A549 (cell line): ENCODE measurements at regions not wholly inside any gene's neighbourhood (a gene's known extent, or its start where the extent isn't known, plus 50 kb on each side); places are given as distances from the start of the nearest gene placed in this dataset.

Source experiments
- ATAC-seq, 2 experiments: fragments of 200-7000 bp in 1 of 2; fragments of >200 bp in 1 of 2; cut with Nextera tagmentation in 1 of 2; cut with Tn5 transposase in 1 of 2; 3 replicates each; pipeline versions ENCODE4 v1.8.0 to v1.9.1; 2018 to 2020; ENCODE audit warnings: mild to moderate bottlenecking in 1 of 2, moderate library complexity in 1 of 2
- CTCF ChIA-PET: fragments of 300-600 bp; sonication (Branson Sonifier 250); formaldehyde crosslinking; extraction: SDS; loops from one replicate; lab custom pipeline; 2021; ENCODE audit warnings: antibody characterized with exemption, inconsistent platforms; lab: Yijun Ruan, JAX
- POLR2A ChIA-PET: fragments of 350-600 bp; formaldehyde crosslinking; extraction: SDS; loops from one replicate; lab custom pipeline; 2021; ENCODE audit warnings: antibody characterized with exemption, inconsistent platforms; lab: Yijun Ruan, JAX
- DNase-seq, 2 experiments: peaks; one replicate each; pipeline versions ENCODE4 v3.0.0 to v3.0.0-alpha.2; 2011 to 2016; ENCODE audit warnings: low read depth in 1 of 2, low spot score in 1 of 2
- FAIRE-seq: peaks from 2 replicates; lab custom pipeline; 2011; peaks lifted over from hg19 to GRCh38; lab: Jason Lieb, UNC
- H3K27ac ChIP-seq, 2 experiments: fragments of >200 bp; sonication (Bioruptor Twin); formaldehyde crosslinking; 3 replicates each; pipeline ENCODE4 v1.5.1; 2016 to 2017
- H3K4me1 ChIP-seq: fragments of >200 bp; sonication (Bioruptor Twin); formaldehyde crosslinking; 3 replicates; pipeline ENCODE4 v1.6.1; 2016
- H3K4me2 ChIP-seq: fragments of >200 bp; sonication (Bioruptor Twin); formaldehyde crosslinking; 3 replicates; pipeline ENCODE4 v1.6.1; 2016
- H3K4me3 ChIP-seq: fragments of >200 bp; sonication (Bioruptor Twin); formaldehyde crosslinking; 3 replicates; pipeline ENCODE4 v1.5.1; 2016
- H3K9me3 ChIP-seq: fragments of >200 bp; sonication (Bioruptor Twin); formaldehyde crosslinking; 3 replicates; pipeline ENCODE4 v1.6.1; 2016
- BHLHE40 ChIP-seq: IDR thresholded peaks from 2 replicates; pipeline ENCODE4 v1.6.1; 2012; ENCODE audit warnings: low read depth, low read length, inconsistent platforms
- CBX2 ChIP-seq: fragments of 200-600 bp; sonication (generic); IDR thresholded peaks from 2 replicates; pipeline ENCODE4 v1.6.1; 2016; ENCODE audit warnings: low read depth, mild to moderate bottlenecking, borderline replicate concordance
- CBX8 ChIP-seq: fragments of 200-600 bp; sonication (generic); IDR thresholded peaks from 2 replicates; pipeline ENCODE4 v1.6.1; 2016
- CEBPB ChIP-seq, 2 experiments: fragments of >200 bp in 1 of 2; sonication (Bioruptor Twin) in 1 of 2; formaldehyde crosslinking in 1 of 2; IDR thresholded peaks; 2 replicates each; pipeline ENCODE4 v1.6.1; 2012 to 2016
- CHD2 ChIP-seq: fragments of 150-350 bp; IDR thresholded peaks from 2 replicates; pipeline ENCODE4 v1.6.1; 2014; ENCODE audit warnings: low read length; ENCODE audit not compliant: partially characterized antibody
- CHD4 ChIP-seq: fragments of 200-600 bp; sonication (generic); IDR thresholded peaks from 2 replicates; pipeline ENCODE4 v1.6.1; 2016; ENCODE audit warnings: antibody characterized with exemption, mild to moderate bottlenecking, borderline replicate concordance
- ELK1 ChIP-seq: fragments of 150-350 bp; IDR thresholded peaks from 2 replicates; pipeline ENCODE4 v1.6.1; 2014; ENCODE audit warnings: low read depth, mild to moderate bottlenecking, low read length
- EP300 ChIP-seq, 2 experiments: fragments of >200 bp; sonication (Bioruptor Twin); formaldehyde crosslinking; IDR thresholded peaks; 2 replicates in 1 of 2; 3 replicates in 1 of 2; pipeline ENCODE4 v1.6.1; 2016 to 2017
- FOXS1 ChIP-seq: fragments of 250-450 bp; sonication (Bioruptor Pico); IDR thresholded peaks from 2 replicates; pipeline ENCODE4 v1.5.0; 2020; ENCODE audit warnings: mild to moderate bottlenecking, moderate library complexity
- GATA3 ChIP-seq: IDR thresholded peaks from 2 replicates; pipeline ENCODE4 v1.6.1; 2012; ENCODE audit warnings: borderline replicate concordance
- HES2 ChIP-seq: fragments of >200 bp; sonication (Bioruptor Twin); formaldehyde crosslinking; IDR thresholded peaks from 2 replicates; pipeline ENCODE4 v1.6.1; 2016
- JUN ChIP-seq, 2 experiments: fragments of >200 bp; sonication (Bioruptor Twin); formaldehyde crosslinking; IDR thresholded peaks; 2 replicates in 1 of 2; 3 replicates in 1 of 2; pipeline ENCODE4 v1.6.1; 2016 to 2017
- KDM5A ChIP-seq: fragments of 200-600 bp; sonication (generic); IDR thresholded peaks from 2 replicates; pipeline ENCODE4 v1.6.1; 2016; ENCODE audit warnings: antibody characterized with exemption, mild to moderate bottlenecking
- NPAS2 ChIP-seq: fragments of 250-450 bp; sonication (Bioruptor Pico); IDR thresholded peaks from 2 replicates; pipeline ENCODE4 v1.8.0; 2022; ENCODE audit warnings: mild to moderate bottlenecking, moderate library complexity, borderline replicate concordance
- NR3C1 ChIP-seq: fragments of >200 bp; sonication (Bioruptor Twin); formaldehyde crosslinking; IDR thresholded peaks from 3 replicates; pipeline ENCODE4 v1.6.1; 2017
- PBX3 ChIP-seq: IDR thresholded peaks from 2 replicates; pipeline ENCODE4 v1.6.1; 2012
- POLR2AphosphoS2 ChIP-seq: conservative IDR thresholded peaks from 2 replicates; pipeline ENCODE4 v1.6.1; 2012; ENCODE audit warnings: low read length, improper control_type of control experiment, inconsistent platforms
- RARB ChIP-seq: fragments of 250-450 bp; sonication (Bioruptor Pico); IDR thresholded peaks from 2 replicates; pipeline ENCODE4 v1.8.0; 2021; ENCODE audit warnings: mild to moderate bottlenecking, moderate library complexity
- RNF2 ChIP-seq: fragments of 200-600 bp; sonication (generic); IDR thresholded peaks from 2 replicates; pipeline ENCODE4 v1.6.1; 2016; ENCODE audit warnings: low read depth, mild to moderate bottlenecking, antibody characterized with exemption, moderate library complexity, borderline replicate concordance
- TFCP2L1 ChIP-seq: fragments of 250-450 bp; sonication (Bioruptor Pico); IDR thresholded peaks from 2 replicates; pipeline ENCODE4 v1.5.0; 2021; ENCODE audit warnings: mild to moderate bottlenecking
- ZC3H11A ChIP-seq: fragments of 450-650 bp; IDR thresholded peaks from 2 replicates; pipeline ENCODE4 v1.6.1; 2014; ENCODE audit warnings: antibody characterized with exemption, mild to moderate bottlenecking
- ZFP36 ChIP-seq: fragments of 450-650 bp; IDR thresholded peaks from 2 replicates; pipeline ENCODE4 v1.6.1; 2014; ENCODE audit warnings: borderline replicate concordance; ENCODE audit not compliant: partially characterized antibody
- ZSCAN20 ChIP-seq: fragments of 250-450 bp; sonication (Bioruptor Pico); IDR thresholded peaks from 2 replicates; pipeline ENCODE4 v1.8.0; 2022; ENCODE audit warnings: mild to moderate bottlenecking, moderate library complexity
- WGBS: methylation state at CpG from one replicate; pipeline ENCODE4 v1.1.6; 2017; ENCODE audit errors: missing lambda C conversion rate; 5-methylcytosine and 5-hydroxymethylcytosine counted together
- TF ChIP-seq, protein P1 (sequence below): fragments of 250-450 bp; sonication (Bioruptor Pico); IDR thresholded peaks from 2 replicates; pipeline ENCODE4 v1.5.0; 2021; ENCODE audit warnings: mild to moderate bottlenecking, moderate library complexity, borderline replicate concordance
- TF ChIP-seq, protein P2 (sequence below): fragments of 450-650 bp; IDR thresholded peaks from 2 replicates; pipeline ENCODE4 v1.6.1; 2014; ENCODE audit warnings: antibody characterized with exemption
- TF ChIP-seq, protein P3 (sequence below): IDR thresholded peaks from 2 replicates; pipeline ENCODE4 v1.6.1; 2012; ENCODE audit warnings: low read depth, borderline replicate concordance
- TF ChIP-seq, protein P4 (sequence below): fragments of 200-600 bp; sonication (generic); IDR thresholded peaks from 2 replicates; pipeline ENCODE4 v1.6.1; 2016; ENCODE audit warnings: antibody characterized with exemption, mild to moderate bottlenecking, moderate library complexity
- TF ChIP-seq, protein P5 (sequence below): IDR thresholded peaks from 2 replicates; pipeline ENCODE4 v1.6.1; 2012

DNA sequence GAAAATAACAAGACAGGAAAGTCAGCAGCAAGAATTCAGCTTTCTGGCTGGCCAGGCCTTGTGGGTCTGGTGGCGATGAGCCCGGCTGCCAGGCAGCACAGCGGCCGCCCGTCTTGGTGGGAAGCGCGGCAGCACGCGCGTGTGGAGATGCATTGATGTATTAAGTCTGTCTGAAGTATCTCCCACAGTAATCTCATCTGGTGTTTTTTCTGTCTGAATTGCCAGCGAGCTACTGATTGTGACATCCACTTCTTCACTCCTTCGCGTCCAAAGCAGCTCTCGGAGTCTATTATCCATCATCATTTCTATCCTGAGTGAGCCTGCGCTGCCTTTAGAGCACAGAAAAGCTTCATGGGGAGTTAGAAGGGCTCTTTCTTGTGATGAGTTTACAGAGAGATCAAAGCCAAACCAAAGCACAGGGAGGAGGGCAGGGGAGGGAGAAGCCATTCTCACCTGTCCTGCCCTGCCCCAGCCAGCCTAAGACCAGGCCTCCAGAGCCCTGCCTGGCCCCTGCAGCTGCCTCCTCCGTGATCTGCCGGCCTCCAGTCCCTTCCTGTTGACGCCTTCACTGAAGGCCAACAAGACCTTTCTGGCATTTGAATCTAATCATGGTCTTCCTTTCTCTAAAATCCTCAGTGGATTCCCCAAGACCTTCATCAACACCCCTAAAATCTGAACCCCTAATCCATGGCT, 1419.0 kb downstream of the TBC1D22A start:
- no peak for FAIRE-seq
- H3K4me2 ChIP-seq = no peak overlapping the region
- CTCF ChIA-PET = interaction anchor here (0.5 to 0.6 kb wide), 2 partner anchors 75 to 781 kb away, joined by 3 read pairs; no protein-coding TSS in a partner anchor
- 86% methylated on average over 18 of the region's 18 CpGs for WGBS
- no peaks in the 10 kb centered on the region for H3K4me1 ChIP-seq
- no peak overlapping the region for H3K4me3 ChIP-seq
- no peaks in the 10 kb centered on the region for H3K9me3 ChIP-seq
- H3K27ac ChIP-seq = no peak overlapping the region
- no peak for ATAC-seq
- POLR2A ChIA-PET = no interaction called here
- TF ChIP-seq EP300 (IDR thresholded peaks at IDR 0.05) (no peak), GATA3 (no peak), JUN (IDR thresholded peaks at IDR 0.05) (no peak), ZSCAN20 (no peak), CBX2 (no peak), ZFP36 (no peak), RARB (CRISPR knock-in tag) (no peak), CEBPB (IDR thresholded peaks at IDR 0.05) (no peak), ZC3H11A (no peak), NPAS2 (CRISPR knock-in tag) (no peak), CBX8 (no peak)
- TF ChIP-seq, protein P1, sequence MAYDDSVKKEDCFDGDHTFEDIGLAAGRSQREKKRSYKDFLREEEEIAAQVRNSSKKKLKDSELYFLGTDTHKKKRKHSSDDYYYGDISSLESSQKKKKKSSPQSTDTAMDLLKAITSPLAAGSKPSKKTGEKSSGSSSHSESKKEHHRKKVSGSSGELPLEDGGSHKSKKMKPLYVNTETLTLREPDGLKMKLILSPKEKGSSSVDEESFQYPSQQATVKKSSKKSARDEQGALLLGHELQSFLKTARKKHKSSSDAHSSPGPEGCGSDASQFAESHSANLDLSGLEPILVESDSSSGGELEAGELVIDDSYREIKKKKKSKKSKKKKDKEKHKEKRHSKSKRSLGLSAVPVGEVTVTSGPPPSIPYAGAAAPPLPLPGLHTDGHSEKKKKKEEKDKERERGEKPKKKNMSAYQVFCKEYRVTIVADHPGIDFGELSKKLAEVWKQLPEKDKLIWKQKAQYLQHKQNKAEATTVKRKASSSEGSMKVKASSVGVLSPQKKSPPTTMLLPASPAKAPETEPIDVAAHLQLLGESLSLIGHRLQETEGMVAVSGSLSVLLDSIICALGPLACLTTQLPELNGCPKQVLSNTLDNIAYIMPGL (CRISPR knock-in tag) = no peak
- TF ChIP-seq, protein P2, sequence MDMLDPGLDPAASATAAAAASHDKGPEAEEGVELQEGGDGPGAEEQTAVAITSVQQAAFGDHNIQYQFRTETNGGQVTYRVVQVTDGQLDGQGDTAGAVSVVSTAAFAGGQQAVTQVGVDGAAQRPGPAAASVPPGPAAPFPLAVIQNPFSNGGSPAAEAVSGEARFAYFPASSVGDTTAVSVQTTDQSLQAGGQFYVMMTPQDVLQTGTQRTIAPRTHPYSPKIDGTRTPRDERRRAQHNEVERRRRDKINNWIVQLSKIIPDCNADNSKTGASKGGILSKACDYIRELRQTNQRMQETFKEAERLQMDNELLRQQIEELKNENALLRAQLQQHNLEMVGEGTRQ = no peak
- TF ChIP-seq, protein P3, sequence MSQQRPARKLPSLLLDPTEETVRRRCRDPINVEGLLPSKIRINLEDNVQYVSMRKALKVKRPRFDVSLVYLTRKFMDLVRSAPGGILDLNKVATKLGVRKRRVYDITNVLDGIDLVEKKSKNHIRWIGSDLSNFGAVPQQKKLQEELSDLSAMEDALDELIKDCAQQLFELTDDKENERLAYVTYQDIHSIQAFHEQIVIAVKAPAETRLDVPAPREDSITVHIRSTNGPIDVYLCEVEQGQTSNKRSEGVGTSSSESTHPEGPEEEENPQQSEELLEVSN = no peak
- TF ChIP-seq, protein P4, sequence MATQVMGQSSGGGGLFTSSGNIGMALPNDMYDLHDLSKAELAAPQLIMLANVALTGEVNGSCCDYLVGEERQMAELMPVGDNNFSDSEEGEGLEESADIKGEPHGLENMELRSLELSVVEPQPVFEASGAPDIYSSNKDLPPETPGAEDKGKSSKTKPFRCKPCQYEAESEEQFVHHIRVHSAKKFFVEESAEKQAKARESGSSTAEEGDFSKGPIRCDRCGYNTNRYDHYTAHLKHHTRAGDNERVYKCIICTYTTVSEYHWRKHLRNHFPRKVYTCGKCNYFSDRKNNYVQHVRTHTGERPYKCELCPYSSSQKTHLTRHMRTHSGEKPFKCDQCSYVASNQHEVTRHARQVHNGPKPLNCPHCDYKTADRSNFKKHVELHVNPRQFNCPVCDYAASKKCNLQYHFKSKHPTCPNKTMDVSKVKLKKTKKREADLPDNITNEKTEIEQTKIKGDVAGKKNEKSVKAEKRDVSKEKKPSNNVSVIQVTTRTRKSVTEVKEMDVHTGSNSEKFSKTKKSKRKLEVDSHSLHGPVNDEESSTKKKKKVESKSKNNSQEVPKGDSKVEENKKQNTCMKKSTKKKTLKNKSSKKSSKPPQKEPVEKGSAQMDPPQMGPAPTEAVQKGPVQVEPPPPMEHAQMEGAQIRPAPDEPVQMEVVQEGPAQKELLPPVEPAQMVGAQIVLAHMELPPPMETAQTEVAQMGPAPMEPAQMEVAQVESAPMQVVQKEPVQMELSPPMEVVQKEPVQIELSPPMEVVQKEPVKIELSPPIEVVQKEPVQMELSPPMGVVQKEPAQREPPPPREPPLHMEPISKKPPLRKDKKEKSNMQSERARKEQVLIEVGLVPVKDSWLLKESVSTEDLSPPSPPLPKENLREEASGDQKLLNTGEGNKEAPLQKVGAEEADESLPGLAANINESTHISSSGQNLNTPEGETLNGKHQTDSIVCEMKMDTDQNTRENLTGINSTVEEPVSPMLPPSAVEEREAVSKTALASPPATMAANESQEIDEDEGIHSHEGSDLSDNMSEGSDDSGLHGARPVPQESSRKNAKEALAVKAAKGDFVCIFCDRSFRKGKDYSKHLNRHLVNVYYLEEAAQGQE = no peak
- TF ChIP-seq, protein P5, sequence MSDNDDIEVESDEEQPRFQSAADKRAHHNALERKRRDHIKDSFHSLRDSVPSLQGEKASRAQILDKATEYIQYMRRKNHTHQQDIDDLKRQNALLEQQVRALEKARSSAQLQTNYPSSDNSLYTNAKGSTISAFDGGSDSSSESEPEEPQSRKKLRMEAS = no peak
- no peak for DNase-seq

DNA sequence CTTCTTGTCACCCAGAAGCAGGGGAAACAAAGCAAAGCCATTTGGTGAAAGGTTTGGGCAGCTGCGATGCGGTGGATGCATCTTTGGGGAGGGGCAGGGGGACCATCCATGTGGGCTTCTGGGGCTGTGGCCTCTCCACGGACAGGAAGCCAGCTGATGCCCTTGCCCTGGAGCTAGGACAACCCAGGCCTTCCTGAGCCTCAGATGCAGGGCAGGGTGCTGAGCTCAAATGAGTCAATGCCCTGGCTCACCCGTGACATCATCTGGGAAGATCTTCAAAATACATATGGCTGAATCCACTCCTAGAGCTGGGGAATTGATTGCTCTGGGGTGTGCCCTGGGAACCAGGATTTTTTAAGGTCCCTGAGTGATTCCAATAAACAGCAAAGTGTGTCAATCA, 1418.2 kb downstream of the TBC1D22A start:
- ChIA-PET POLR2A (no interaction called here), CTCF (interaction anchor here (0.5 to 0.6 kb wide), 2 partner anchors 76 to 780 kb away, joined by 3 read pairs; no protein-coding TSS in a partner anchor)
- Histone ChIP-seq H3K4me1 (no peaks in the 10 kb centered on the region), H3K27ac (no peak overlapping the region), H3K4me2 (no peak overlapping the region), H3K9me3 (no peaks in the 10 kb centered on the region), H3K4me3 (no peak overlapping the region)
- DNase-seq (no peak), FAIRE-seq (no peak), ATAC-seq (no peak)
- 71% methylated on average over 1 of the region's 4 CpGs for WGBS
- TF ChIP-seq FOXS1 (CRISPR knock-in tag) = no peak
- no peak for TF ChIP-seq CHD2
- no peak for TF ChIP-seq HES2
- TF ChIP-seq ELK1 = no peak
- TF ChIP-seq RARB (CRISPR knock-in tag) = no peak
- no peak for TF ChIP-seq CHD4
- no peak for TF ChIP-seq NPAS2 (CRISPR knock-in tag)
- no peak for TF ChIP-seq RNF2
- TF ChIP-seq ZFP36 = no peak
- TF ChIP-seq TFCP2L1 (CRISPR knock-in tag) = no peak
- TF ChIP-seq ZC3H11A = no peak
- TF ChIP-seq BHLHE40 = no peak
- no peak for TF ChIP-seq JUN (IDR thresholded peaks at IDR 0.05)
- TF ChIP-seq POLR2AphosphoS2 = no peak
- no peak for TF ChIP-seq KDM5A
- TF ChIP-seq PBX3 = no peak
- TF ChIP-seq NR3C1 = no peak
